LNCaP clone FGC (cell line): ENCODE measurements at regions not wholly inside any gene's neighbourhood (a gene's known extent, or its start where the extent isn't known, plus 50 kb on each side); places are given as distances from the start of the nearest gene placed in this dataset.
"Not testable (repeated sequence)": the region's sequence is repeated elsewhere in the genome, so short reads cannot be mapped to it uniquely, and the experiment has no call there.

Experiments
- DNase-seq: peaks from one replicate; pipeline ENCODE4 v3.0.0-alpha.2; 2011; ENCODE audit warnings: low read depth
- H3K4me3 ChIP-seq: 2 replicates; pipeline ENCODE4 v1.5.1; 2011; ENCODE audit warnings: mild to moderate bottlenecking, low read depth, low read length, control low read depth
- TF ChIP-seq, protein P1 (sequence below): IDR thresholded peaks from 2 replicates; pipeline ENCODE4 v1.5.1; 2012; ENCODE audit warnings: mild to moderate bottlenecking; ENCODE audit not compliant: control insufficient read depth, insufficient read depth; ENCODE audit errors: extremely low read depth

DNA sequence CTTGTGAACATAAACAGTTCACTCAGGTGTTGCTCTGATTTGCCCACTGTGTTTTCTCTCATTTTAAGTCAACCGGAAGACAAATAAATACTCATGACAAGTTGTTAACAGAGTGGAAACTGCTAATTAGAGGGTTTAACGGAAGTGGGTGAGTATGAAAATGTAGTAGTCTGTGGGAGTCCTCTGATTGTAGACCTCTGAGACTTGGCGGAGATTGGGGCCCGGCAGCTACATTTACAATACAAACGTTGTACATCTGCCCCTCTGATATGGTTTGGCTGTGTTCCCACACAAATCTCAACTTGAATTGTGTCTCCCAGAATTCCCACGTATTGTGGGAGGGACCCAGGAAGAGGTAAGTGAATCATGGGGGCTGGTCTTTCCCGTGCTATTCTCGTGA lies 107.3 kb upstream of the FAM98A start:
- no peak overlapping the region for H3K4me3 ChIP-seq
- no peak for DNase-seq
- TF ChIP-seq, protein P1, sequence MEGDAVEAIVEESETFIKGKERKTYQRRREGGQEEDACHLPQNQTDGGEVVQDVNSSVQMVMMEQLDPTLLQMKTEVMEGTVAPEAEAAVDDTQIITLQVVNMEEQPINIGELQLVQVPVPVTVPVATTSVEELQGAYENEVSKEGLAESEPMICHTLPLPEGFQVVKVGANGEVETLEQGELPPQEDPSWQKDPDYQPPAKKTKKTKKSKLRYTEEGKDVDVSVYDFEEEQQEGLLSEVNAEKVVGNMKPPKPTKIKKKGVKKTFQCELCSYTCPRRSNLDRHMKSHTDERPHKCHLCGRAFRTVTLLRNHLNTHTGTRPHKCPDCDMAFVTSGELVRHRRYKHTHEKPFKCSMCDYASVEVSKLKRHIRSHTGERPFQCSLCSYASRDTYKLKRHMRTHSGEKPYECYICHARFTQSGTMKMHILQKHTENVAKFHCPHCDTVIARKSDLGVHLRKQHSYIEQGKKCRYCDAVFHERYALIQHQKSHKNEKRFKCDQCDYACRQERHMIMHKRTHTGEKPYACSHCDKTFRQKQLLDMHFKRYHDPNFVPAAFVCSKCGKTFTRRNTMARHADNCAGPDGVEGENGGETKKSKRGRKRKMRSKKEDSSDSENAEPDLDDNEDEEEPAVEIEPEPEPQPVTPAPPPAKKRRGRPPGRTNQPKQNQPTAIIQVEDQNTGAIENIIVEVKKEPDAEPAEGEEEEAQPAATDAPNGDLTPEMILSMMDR: no peak

DNA sequence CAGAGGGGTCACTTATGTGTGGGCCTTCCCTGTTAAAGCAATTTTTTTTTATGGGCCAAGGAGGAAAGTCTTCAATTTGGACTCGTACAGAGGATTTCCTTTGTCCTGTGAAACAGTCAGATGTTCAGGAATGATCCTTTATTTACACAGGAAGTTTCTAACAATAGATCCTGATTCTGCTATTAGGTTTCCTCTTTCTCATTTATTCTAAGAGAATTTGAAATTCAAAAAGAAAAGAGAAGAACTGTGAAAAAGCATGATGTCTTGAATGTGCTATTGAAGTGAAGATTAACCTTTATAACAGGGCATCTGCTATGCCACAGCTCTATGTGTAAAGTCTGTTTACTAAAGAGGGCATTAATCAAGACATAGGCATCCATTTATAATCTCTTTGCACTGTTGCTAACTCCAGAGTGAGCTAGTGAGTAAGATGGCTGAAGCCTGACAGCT lies 105.3 kb upstream of the FAM98A start:
- TF ChIP-seq, protein P1: no peak
- H3K4me3 ChIP-seq: no peak overlapping the region
- DNase-seq: no peak

- TF ChIP-seq, protein P1: no peak
Measured at GRCh38 chr2:33696234-33696633, 97.1 kb upstream of the FAM98A start.

DNA sequence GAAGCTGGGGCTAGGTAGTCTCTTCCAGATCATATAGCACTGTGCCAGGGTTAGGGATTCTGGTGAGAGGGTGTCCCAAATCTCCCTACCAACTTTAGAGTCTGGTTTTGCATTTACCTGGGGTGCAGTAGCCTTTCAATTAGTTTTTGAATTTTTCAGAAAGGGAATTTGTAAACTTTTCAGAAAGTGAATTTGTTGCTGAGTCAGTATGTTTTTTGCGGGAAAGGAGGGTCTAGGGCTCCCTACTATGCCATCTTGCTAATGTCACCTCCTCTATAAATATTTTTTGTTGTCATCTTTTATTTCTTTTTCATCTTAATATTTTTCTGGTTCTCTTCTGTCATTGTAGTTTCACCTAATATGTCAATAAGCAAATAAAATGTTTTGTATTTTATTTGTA lies 95.8 kb upstream of the FAM98A start:
- DNase-seq: no peak
- TF ChIP-seq, protein P1: no peak
- H3K4me3 ChIP-seq: no peak overlapping the region

More at GRCh38 chr2:33696234-33696633, 97.1 kb upstream of the FAM98A start:
- H3K4me3 ChIP-seq: no peak overlapping the region
- DNase-seq: no peak

GRCh38 chr2:33690686-33691085 lies 91.6 kb upstream of the FAM98A start:
- H3K4me3 ChIP-seq, DNase-seq: not testable (repeated sequence)

DNA sequence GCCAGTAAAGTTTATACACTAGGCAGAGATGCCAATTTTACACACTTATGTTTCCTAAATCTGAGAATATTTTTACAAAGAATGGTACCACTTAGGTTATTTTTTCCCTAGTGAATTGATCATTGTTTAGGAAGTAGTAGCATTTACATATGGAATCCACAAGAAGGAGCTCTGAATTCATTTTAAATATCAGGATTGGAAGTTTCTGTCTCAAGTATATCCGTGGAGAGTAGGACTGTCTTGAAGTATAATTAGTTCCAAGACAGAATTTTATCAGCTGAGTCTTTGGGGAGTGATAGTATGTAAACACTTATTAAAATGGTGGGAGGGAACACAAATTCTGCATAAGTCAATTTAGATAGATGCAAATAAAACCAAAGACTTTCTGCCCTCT lies 82.3 kb upstream of the FAM98A start:
- DNase-seq: peak; percentile 4
- H3K4me3 ChIP-seq: no peak overlapping the region
- TF ChIP-seq, protein P1: peak; percentile 58

DNA sequence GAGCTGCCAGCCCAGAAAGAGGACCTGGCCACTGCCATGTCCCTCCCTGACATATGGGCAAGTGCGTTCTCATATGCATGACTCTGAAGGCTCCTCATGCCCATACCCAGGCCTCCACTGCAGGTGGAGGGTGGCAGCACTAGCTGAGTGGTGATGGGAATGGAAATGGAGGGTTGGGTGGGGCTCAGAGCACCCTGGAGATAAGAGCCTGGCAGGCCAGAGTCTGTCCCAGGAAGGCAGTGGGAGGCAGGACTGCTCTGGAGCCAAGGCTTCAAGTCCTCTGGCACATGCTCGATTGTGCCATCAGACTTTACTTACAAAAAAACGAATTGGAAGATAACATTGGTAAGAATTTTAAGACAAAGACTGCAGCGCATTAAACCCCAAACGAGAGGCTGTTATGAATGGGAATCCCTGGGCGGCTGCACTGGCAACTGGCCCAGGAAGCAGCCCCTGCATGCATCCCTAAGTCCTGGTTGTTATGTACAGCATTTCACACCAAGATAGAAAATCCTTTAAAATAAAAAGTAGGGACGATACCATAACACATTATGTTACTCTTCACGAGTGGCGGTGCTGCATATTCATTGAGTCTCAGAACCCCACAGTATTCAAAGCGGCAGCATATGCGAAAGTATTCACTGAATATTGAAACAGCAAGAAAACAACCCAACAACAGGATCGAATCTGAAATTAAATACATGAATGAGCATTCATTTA lies 81.7 kb upstream of the FAM98A start:
- DNase-seq: no peak
- TF ChIP-seq, protein P1: no peak
- no peak overlapping the region for H3K4me3 ChIP-seq
